ENCODE measurements at regions not wholly inside any gene's neighbourhood (a gene's known extent, or its start where the extent isn't known, plus 50 kb on each side); places are given as distances from the start of the nearest gene placed in this dataset.

DNA sequence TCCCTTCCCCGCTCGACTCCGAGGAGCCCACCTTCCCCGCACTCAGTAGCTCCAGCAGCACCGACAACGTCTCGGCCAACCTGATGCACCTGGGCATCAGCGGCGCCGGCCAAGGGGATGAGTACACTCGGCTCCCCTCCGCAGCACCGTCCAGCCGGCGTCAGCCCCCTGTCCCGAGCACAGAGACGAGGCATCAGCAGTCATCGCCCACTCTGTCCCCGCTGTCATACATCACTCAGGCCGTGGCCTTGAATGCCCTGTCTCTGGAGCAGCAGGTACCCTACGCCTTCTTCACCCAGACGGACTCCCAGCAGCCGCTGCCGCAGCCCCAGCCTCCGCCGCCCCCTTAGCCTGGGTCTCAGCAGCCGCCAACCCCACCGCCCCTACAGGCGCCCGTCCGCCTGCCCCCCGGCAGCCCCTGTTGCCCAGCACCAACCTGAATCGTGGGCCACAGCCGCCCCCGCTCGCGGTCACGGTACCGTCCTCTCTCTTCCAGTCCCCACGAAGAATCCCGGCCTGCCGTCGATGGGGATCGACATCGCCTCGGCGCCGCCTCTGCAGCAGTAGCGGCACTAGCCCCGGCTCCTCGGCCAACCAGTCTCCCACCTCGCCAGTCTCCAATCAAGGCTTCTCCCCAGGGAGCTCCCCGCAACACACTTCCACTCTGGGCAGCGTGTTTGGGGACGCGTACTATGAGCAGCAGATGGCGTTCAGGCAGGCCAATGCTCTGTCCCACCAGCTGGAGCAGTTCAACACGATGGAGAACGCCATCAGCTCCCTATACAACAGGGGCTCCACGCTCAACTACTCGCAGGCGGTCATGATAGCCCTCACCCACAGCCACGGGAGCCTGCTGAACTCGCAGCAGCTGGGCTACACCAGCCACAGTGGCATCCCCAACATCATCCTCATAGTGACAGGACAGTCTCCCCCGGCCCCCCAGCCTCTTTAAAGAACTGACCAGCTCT, 1195.9 kb upstream of the CHAC2 start:
- TF ChIP-seq, protein P1, sequence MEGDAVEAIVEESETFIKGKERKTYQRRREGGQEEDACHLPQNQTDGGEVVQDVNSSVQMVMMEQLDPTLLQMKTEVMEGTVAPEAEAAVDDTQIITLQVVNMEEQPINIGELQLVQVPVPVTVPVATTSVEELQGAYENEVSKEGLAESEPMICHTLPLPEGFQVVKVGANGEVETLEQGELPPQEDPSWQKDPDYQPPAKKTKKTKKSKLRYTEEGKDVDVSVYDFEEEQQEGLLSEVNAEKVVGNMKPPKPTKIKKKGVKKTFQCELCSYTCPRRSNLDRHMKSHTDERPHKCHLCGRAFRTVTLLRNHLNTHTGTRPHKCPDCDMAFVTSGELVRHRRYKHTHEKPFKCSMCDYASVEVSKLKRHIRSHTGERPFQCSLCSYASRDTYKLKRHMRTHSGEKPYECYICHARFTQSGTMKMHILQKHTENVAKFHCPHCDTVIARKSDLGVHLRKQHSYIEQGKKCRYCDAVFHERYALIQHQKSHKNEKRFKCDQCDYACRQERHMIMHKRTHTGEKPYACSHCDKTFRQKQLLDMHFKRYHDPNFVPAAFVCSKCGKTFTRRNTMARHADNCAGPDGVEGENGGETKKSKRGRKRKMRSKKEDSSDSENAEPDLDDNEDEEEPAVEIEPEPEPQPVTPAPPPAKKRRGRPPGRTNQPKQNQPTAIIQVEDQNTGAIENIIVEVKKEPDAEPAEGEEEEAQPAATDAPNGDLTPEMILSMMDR (IDR thresholded peaks at IDR 0.05 in 4 of 5, conservative IDR thresholded peaks at IDR 0.05 in 1 of 5) = no peak
- TF ChIP-seq POLR2A (IDR thresholded peaks at IDR 0.05) = no peak

Measured in gastrocnemius medialis (tissue), 4 donors.